ENCODE measurements at regions not wholly inside any gene's neighbourhood (a gene's known extent, or its start where the extent isn't known, plus 50 kb on each side); places are given as distances from the start of the nearest gene placed in this dataset.

DNA sequence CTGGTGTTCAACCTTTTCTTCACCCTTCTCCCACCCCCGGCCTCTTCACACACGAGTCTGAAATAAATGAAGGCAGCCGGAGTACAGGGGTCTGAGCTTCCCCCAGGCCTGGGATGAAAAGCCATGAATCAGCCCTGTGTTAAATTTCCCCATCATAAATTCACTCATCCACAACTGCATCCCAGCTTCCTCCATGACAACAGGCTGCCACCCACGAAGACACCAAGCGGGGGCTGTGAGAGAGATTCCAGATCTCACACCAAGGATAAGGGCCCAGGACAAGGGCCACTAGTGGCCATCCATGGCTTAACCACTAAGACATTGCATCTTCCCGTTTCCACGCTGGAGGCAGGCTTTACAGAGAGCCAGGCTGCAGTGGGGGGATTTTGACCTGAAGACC lies 93.9 kb upstream of the NCOR2 start:
- no peak for TF ChIP-seq POLR2A (IDR thresholded peaks at IDR 0.05)
- TF ChIP-seq, protein P1, sequence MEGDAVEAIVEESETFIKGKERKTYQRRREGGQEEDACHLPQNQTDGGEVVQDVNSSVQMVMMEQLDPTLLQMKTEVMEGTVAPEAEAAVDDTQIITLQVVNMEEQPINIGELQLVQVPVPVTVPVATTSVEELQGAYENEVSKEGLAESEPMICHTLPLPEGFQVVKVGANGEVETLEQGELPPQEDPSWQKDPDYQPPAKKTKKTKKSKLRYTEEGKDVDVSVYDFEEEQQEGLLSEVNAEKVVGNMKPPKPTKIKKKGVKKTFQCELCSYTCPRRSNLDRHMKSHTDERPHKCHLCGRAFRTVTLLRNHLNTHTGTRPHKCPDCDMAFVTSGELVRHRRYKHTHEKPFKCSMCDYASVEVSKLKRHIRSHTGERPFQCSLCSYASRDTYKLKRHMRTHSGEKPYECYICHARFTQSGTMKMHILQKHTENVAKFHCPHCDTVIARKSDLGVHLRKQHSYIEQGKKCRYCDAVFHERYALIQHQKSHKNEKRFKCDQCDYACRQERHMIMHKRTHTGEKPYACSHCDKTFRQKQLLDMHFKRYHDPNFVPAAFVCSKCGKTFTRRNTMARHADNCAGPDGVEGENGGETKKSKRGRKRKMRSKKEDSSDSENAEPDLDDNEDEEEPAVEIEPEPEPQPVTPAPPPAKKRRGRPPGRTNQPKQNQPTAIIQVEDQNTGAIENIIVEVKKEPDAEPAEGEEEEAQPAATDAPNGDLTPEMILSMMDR (IDR thresholded peaks at IDR 0.05): no peak
- H3K4me3 ChIP-seq (ENCODE audit: low read depth, poor library complexity, severe bottlenecking): no peak overlapping the region
- DNase-seq (ENCODE audit: low spot score in 2 of 2): no peak
- 82 to 88% methylated on average over 7 of the region's 7 CpGs for WGBS, 2 donors
- intact Hi-C loops (cut with DNase I; ENCODE audit: low total_unique reads): no loop called here

DNA sequence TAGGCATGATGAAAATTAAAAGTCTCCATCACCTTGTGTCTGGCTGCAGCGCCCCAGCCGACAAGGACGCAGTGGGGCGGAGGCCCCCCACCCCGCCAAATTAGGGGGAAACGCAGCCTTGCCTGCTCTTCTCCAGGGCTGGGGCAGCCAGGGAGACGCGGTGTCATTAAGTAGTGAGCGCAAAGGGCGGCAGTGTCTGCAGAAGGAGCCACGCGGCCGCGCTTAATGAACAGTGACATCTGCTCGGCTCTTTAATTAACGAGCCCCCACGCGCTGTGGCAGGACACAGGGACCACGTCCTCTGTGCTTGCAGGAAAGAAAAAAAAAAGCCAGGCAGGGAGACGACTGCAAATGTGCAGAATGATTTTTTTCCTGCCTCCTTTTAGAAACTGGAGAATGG lies 93.4 kb upstream of the NCOR2 start:
- TF ChIP-seq, protein P1 (IDR thresholded peaks at IDR 0.05): no peak
- TF ChIP-seq POLR2A (IDR thresholded peaks at IDR 0.05): no peak
- 73 to 82% methylated on average over 20 of the region's 20 CpGs for WGBS, 2 donors
- H3K4me3 ChIP-seq (ENCODE audit: low read depth, poor library complexity, severe bottlenecking): no peak overlapping the region
- no peak for DNase-seq (ENCODE audit: low spot score in 2 of 2)
- intact Hi-C loops (cut with DNase I; ENCODE audit: low total_unique reads): no loop called here

GRCh38 chr12:124658806-124659402 lies 91.5 kb upstream of the NCOR2 start:
- intact Hi-C loops (cut with DNase I; ENCODE audit: low total_unique reads): no loop called here
- no peak for DNase-seq (ENCODE audit: low spot score in 2 of 2)
- WGBS, 2 donors: 96 to 97% methylated on average over 8 of the region's 8 CpGs
- no peak overlapping the region for H3K4me3 ChIP-seq (ENCODE audit: low read depth, poor library complexity, severe bottlenecking)
- TF ChIP-seq, protein P1 (IDR thresholded peaks at IDR 0.05): no peak
- TF ChIP-seq POLR2A (IDR thresholded peaks at IDR 0.05): no peak

DNA sequence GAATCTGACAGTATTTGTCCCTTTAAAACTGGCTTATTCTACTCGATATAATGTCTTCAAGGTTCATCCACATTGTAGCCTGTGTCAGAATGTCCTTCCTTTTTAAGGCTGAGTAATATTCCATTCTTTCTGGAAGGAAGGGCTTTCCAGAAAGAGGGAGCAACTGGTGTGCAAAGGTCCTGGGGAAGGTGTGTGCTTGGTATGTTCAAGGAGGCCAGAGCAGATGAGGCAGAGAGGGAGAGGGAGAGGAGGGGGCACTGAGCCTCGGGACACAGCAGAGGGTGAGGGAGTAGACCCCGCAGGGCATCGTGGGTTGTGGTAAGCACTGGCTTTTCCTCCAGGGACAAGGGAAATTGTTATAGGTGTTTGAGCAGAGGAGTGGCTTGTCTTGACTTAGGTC lies 90.9 kb upstream of the NCOR2 start:
- DNase-seq (ENCODE audit: low spot score in 2 of 2): no peak
- intact Hi-C loops (cut with DNase I; ENCODE audit: low total_unique reads): no loop called here
- H3K4me3 ChIP-seq (ENCODE audit: low read depth, poor library complexity, severe bottlenecking): no peak overlapping the region
- WGBS, 2 donors: 91 to 93% methylated on average over 4 of the region's 4 CpGs
- no peak for TF ChIP-seq POLR2A (IDR thresholded peaks at IDR 0.05)
- TF ChIP-seq, protein P1 (IDR thresholded peaks at IDR 0.05): no peak

GRCh38 chr12:124656947-124657434 lies 89.6 kb upstream of the NCOR2 start:
- 60 to 65% methylated on average over 8 of the region's 8 CpGs for WGBS, 2 donors
- TF ChIP-seq, protein P1 (IDR thresholded peaks at IDR 0.05): no peak
- no peak for TF ChIP-seq POLR2A (IDR thresholded peaks at IDR 0.05)
- intact Hi-C loops (cut with DNase I; ENCODE audit: low total_unique reads): no loop called here
- DNase-seq (ENCODE audit: low spot score in 2 of 2): no peak
- no peak overlapping the region for H3K4me3 ChIP-seq (ENCODE audit: low read depth, poor library complexity, severe bottlenecking)

Data from lower leg skin (tissue), 4 donors.